B cell (primary cell): ENCODE measurements at regions not wholly inside any gene's neighbourhood (a gene's known extent, or its start where the extent isn't known, plus 50 kb on each side); places are given as distances from the start of the nearest gene placed in this dataset.

ENCODE experiments used
- ATAC-seq: fragments of 200-7000 bp; cut with Tn5 transposase; one replicate; pipeline ENCODE4 v1.10.0; 2021; ENCODE audit warnings: low read depth, mild to moderate bottlenecking, moderate number of reproducible peaks, moderate library complexity
- CTCF ChIA-PET: fragments of 350-600 bp; sonication (Branson Sonifier 250); formaldehyde crosslinking; loops from one replicate; lab custom pipeline; 2021; ENCODE audit warnings: antibody characterized with exemption, inconsistent platforms; lab: Charles Lee
- POLR2A ChIA-PET: fragments of 350-600 bp; sonication (Branson Sonifier 250); formaldehyde crosslinking; loops from one replicate; lab custom pipeline; 2021; ENCODE audit warnings: antibody characterized with exemption; lab: Charles Lee
- DNase-seq: peaks from one replicate; pipeline ENCODE4 v3.0.0; 2013
- H2AFZ ChIP-seq: 2 replicates; pipeline ENCODE4 v1.6.1; 2012; ENCODE audit warnings: mild to moderate bottlenecking, low read depth, low read length; ENCODE audit not compliant: insufficient read depth, poor library complexity, severe bottlenecking
- H3K27ac ChIP-seq, 2 donors: 1 replicate in 1 of 2; 2 replicates in 1 of 2; pipeline ENCODE4 v1.5.1; 2012 to 2013; ENCODE audit warnings: low read length in 2 of 2, mild to moderate bottlenecking in 2 of 2, moderate library complexity in 1 of 2
- H3K27me3 ChIP-seq, 4 experiments: fragments of 200-600 bp in 1 of 4; sonication (generic) in 1 of 4; replicated peaks in 1 of 4; 1 replicate in 2 of 4; 2 replicates in 2 of 4; pipeline versions ENCODE4 v1.6.1 to v1.7.0; 2013 to 2016; ENCODE audit warnings: low read length in 3 of 4, mild to moderate bottlenecking in 2 of 4, mixed read lengths in 1 of 4, moderate library complexity in 1 of 4; ENCODE audit not compliant: insufficient read depth in 4 of 4, control insufficient read depth in 3 of 4; ENCODE audit errors: control extremely low read depth in 1 of 4
- H3K36me3 ChIP-seq, 2 experiments: replicated peaks in 1 of 2; 1 replicate in 1 of 2; 2 replicates in 1 of 2; pipeline versions ENCODE4 v1.6.1 to v1.7.1; 2013; ENCODE audit warnings: low read length in 1 of 2; ENCODE audit not compliant: insufficient read depth in 2 of 2, control insufficient read depth in 1 of 2; ENCODE audit errors: control extremely low read depth in 1 of 2, extremely low read depth in 1 of 2
- H3K4me1 ChIP-seq, 2 donors: fragments of 200-600 bp in 1 of 2; sonication (generic) in 1 of 2; 1 replicate in 1 of 2; 2 replicates in 1 of 2; pipeline versions ENCODE4 v1.5.1 to v1.6.1; 2013 to 2017; ENCODE audit warnings: low read length in 2 of 2; ENCODE audit not compliant: control insufficient read depth in 2 of 2, insufficient read depth in 2 of 2
- H3K4me2 ChIP-seq: replicated peaks from 2 replicates; pipeline ENCODE3; 2012; ENCODE audit warnings: mild to moderate bottlenecking, low read depth, low read length; ENCODE audit not compliant: poor library complexity, severe bottlenecking
- H3K4me3 ChIP-seq, 5 experiments: fragments of 200-600 bp in 1 of 5; sonication (generic) in 1 of 5; 1 replicate in 3 of 5; 2 replicates in 2 of 5; pipeline versions ENCODE4 v1.5.1 to v1.7.0; 2011 to 2016; ENCODE audit warnings: low read length in 4 of 5, mild to moderate bottlenecking in 4 of 5, low read depth in 2 of 5, control low read depth in 1 of 5, moderate library complexity in 1 of 5; ENCODE audit not compliant: insufficient read depth in 1 of 5; ENCODE audit errors: control extremely low read depth in 1 of 5, extremely low read depth in 1 of 5
- H3K79me2 ChIP-seq: fragments of 200-600 bp; sonication (generic); one replicate; pipeline ENCODE4 v1.6.0; 2016; ENCODE audit warnings: low read length; ENCODE audit not compliant: control insufficient read depth, insufficient read depth
- H3K9ac ChIP-seq: fragments of 200-600 bp; sonication (generic); 2 replicates; pipeline ENCODE4 v1.6.1; 2017; ENCODE audit warnings: mild to moderate bottlenecking, low read length, moderate library complexity
- H3K9me3 ChIP-seq, 3 donors: one replicate each; pipeline versions ENCODE4 v1.6.1 to v1.7.1; 2013; ENCODE audit warnings: low read length in 2 of 3; ENCODE audit not compliant: control insufficient read depth in 2 of 3, insufficient read depth in 1 of 3; ENCODE audit errors: control extremely low read depth in 1 of 3
- H4K20me1 ChIP-seq: 2 replicates; pipeline ENCODE4 v1.6.0; 2012; ENCODE audit warnings: mild to moderate bottlenecking, low read length; ENCODE audit not compliant: insufficient read depth, control insufficient read depth, poor library complexity, severe bottlenecking
- H3K27ac Mint-ChIP-seq: one replicate; pipeline ENCODE4 v1.8.0; 2021; ENCODE audit warnings: mixed read lengths
- H3K27me3 Mint-ChIP-seq: one replicate; pipeline ENCODE4 v1.8.0; 2021; ENCODE audit warnings: mixed read lengths
- H3K4me1 Mint-ChIP-seq: one replicate; pipeline ENCODE4 v1.8.0; 2021; ENCODE audit warnings: mixed read lengths
- H3K4me3 Mint-ChIP-seq: one replicate; pipeline ENCODE4 v1.8.0; 2021; ENCODE audit warnings: mixed read lengths
- H3K9me3 Mint-ChIP-seq: one replicate; pipeline ENCODE4 v1.8.0; 2022; ENCODE audit warnings: mixed read lengths; ENCODE audit not compliant: insufficient read depth
- EZH2 ChIP-seq: IDR thresholded peaks from 2 replicates; pipeline ENCODE4 v1.6.1; 2012; ENCODE audit warnings: borderline replicate concordance, low read depth, mild to moderate bottlenecking, moderate library complexity, low read length; ENCODE audit not compliant: insufficient read depth, poor library complexity, severe bottlenecking
- WGBS: methylation state at CpG from one replicate; pipeline ENCODE4 v1.1.5; 2013; ENCODE audit warnings: missing lambda C conversion rate; ENCODE audit not compliant: insufficient coverage; 5-methylcytosine and 5-hydroxymethylcytosine counted together
- intact Hi-C: fragments of 100-400 bp; cut with micrococcal nuclease; formaldehyde crosslinking; loops from one replicate; pipeline ENCODE4 v1.10.0; 2022
- TF ChIP-seq, protein P1 (sequence below): fragments of 200-600 bp; IDR thresholded peaks from one replicate; pipeline ENCODE4 v1.8.0; 2022; ENCODE audit warnings: antibody characterized with exemption, mild to moderate bottlenecking

DNA sequence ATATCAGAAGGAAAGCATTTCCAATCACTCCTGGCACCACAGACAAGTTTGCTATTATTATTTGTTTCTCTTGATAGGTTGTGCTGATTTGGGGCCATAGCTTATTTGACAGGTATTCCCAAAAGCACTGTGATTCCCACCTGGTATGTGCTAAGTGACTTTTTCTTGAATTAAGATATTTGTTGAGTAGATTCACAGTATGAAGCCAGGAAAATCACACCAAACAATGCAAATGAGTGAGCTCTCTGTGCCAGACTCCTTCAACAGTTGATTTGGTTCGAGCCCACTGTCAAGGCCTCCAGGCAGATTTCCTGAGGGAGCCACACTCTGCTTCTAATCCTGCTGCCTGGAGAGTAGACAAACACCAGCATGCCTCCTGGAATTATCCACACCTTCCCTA is 253.0 kb upstream of the POU2AF2 start:
- CTCF ChIA-PET: no interaction called here
- POLR2A ChIA-PET: no interaction called here
- intact Hi-C loops: no loop called here
- Mint-ChIP-seq H3K27ac (no peak overlapping the region), H3K4me3 (no peak overlapping the region), H3K27me3 (peaks cover 2% of the 10 kb centered on the region), H3K9me3 (no peaks in the 10 kb centered on the region), H3K4me1 (no peaks in the 10 kb centered on the region)
- 100% methylated on average over 1 of the region's 1 CpG for WGBS
- no peak overlapping the region for H2AFZ ChIP-seq
- no peak overlapping the region for H3K9ac ChIP-seq
- no peak for TF ChIP-seq EZH2
- TF ChIP-seq, protein P1, sequence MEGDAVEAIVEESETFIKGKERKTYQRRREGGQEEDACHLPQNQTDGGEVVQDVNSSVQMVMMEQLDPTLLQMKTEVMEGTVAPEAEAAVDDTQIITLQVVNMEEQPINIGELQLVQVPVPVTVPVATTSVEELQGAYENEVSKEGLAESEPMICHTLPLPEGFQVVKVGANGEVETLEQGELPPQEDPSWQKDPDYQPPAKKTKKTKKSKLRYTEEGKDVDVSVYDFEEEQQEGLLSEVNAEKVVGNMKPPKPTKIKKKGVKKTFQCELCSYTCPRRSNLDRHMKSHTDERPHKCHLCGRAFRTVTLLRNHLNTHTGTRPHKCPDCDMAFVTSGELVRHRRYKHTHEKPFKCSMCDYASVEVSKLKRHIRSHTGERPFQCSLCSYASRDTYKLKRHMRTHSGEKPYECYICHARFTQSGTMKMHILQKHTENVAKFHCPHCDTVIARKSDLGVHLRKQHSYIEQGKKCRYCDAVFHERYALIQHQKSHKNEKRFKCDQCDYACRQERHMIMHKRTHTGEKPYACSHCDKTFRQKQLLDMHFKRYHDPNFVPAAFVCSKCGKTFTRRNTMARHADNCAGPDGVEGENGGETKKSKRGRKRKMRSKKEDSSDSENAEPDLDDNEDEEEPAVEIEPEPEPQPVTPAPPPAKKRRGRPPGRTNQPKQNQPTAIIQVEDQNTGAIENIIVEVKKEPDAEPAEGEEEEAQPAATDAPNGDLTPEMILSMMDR: no peak
- no peaks in the 10 kb centered on the region for H3K27me3 ChIP-seq
- no peak overlapping the region for H3K4me2 ChIP-seq
- no peak for DNase-seq
- no peak overlapping the region for H3K27ac ChIP-seq
- no peaks in the 10 kb centered on the region for H3K9me3 ChIP-seq
- ATAC-seq: no peak
- H4K20me1 ChIP-seq: no peaks in the 10 kb centered on the region
- no peaks in the 10 kb centered on the region for H3K79me2 ChIP-seq
- peaks cover 0 to 3% of the 10 kb centered on the region in 2 donors for H3K4me1 ChIP-seq
- H3K36me3 ChIP-seq: no peaks in the 10 kb centered on the region
- no peak overlapping the region for H3K4me3 ChIP-seq

DNA sequence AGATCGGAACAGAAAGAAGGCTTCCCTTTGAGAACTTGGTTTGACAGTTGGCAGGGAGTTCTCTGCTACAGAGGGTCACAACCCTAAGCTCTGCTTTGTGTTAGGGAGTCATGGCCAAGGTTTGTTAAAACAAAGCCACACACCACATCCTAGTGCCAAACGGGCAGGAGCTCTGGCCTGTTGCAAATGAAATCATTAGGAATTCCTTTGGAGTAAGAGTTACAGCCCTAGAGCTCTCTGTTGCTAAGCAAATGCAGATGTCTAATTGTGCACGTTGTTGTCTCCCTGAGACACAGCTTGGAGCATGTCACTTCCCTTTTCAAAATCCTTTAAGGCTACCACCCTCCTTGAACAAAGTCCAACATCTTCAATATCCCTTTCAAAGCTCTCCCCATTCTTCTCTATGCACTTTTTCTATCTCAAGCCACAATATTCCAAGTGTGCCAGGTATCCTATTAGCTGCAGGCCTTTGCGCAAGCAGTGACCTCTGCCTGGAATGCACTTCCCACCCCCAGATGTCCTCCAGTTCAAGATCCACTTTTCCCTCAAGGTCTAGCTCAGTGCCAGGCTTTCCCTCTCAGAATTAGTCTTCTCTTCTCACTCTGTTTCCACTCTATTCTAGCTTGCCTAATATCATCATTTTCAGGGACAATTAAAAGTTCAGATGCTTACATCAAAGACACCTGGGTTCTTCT is 253.7 kb upstream of the POU2AF2 start:
- 88% methylated on average over 2 of the region's 4 CpGs for WGBS
- no peaks in the 10 kb centered on the region for H4K20me1 ChIP-seq
- DNase-seq: no peak
- no peak overlapping the region for H2AFZ ChIP-seq
- H3K9me3 ChIP-seq: no peaks in the 10 kb centered on the region
- POLR2A ChIA-PET: no interaction called here
- H3K4me1 ChIP-seq: peaks cover 0 to 3% of the 10 kb centered on the region in 2 donors
- H3K36me3 ChIP-seq: no peaks in the 10 kb centered on the region
- H3K27ac ChIP-seq: no peak overlapping the region
- no peak overlapping the region for H3K4me2 ChIP-seq
- no peak overlapping the region for H3K4me3 Mint-ChIP-seq
- H3K27ac Mint-ChIP-seq: no peak overlapping the region
- H3K4me3 ChIP-seq: no peak overlapping the region
- no peak for ATAC-seq
- H3K27me3 ChIP-seq: no peaks in the 10 kb centered on the region
- H3K9me3 Mint-ChIP-seq: no peaks in the 10 kb centered on the region
- CTCF ChIA-PET: interaction anchor here (0.7 to 1.2 kb wide), 2 partner anchors 43 to 84 kb away, joined by 3 read pairs; no protein-coding TSS in a partner anchor
- intact Hi-C loops: no loop called here
- H3K27me3 Mint-ChIP-seq: peaks cover 2% of the 10 kb centered on the region
- no peak overlapping the region for H3K9ac ChIP-seq
- no peak for TF ChIP-seq EZH2
- TF ChIP-seq, protein P1: no peak
- H3K79me2 ChIP-seq: no peaks in the 10 kb centered on the region
- H3K4me1 Mint-ChIP-seq: no peaks in the 10 kb centered on the region
